DND-41 (cell line): ENCODE measurements at regions not wholly inside any gene's neighbourhood (a gene's known extent, or its start where the extent isn't known, plus 50 kb on each side); places are given as distances from the start of the nearest gene placed in this dataset.

Experiments used
- ATAC-seq: fragments of 200-7000 bp; cut with Tn5 transposase; 3 replicates; pipeline ENCODE4 v1.9.1; 2021; ENCODE audit warnings: low read depth; ENCODE audit not compliant: insufficient read depth
- DNase-seq: peaks from one replicate; pipeline ENCODE4 v3.0.0-alpha.2; 2020
- H2AFZ ChIP-seq: 2 replicates; pipeline ENCODE4 v1.6.0; 2012; ENCODE audit warnings: low read depth, low read length
- H3K27ac ChIP-seq: 2 replicates; pipeline ENCODE4 v1.5.1; 2012; ENCODE audit warnings: low read length, inconsistent platforms
- H3K27me3 ChIP-seq: fragments of 200-600 bp; sonication (generic); 2 replicates; pipeline ENCODE4 v1.6.0; 2012; ENCODE audit warnings: low read length, mild to moderate bottlenecking, inconsistent platforms; ENCODE audit not compliant: insufficient read depth, poor library complexity
- H3K36me3 ChIP-seq: 2 replicates; pipeline ENCODE4 v1.5.1; 2012; ENCODE audit warnings: low read length, inconsistent platforms; ENCODE audit not compliant: insufficient read depth
- H3K4me1 ChIP-seq: 2 replicates; pipeline ENCODE4 v1.5.1; 2012; ENCODE audit warnings: mild to moderate bottlenecking, low read length; ENCODE audit not compliant: insufficient read depth
- H3K4me2 ChIP-seq: 2 replicates; pipeline ENCODE4 v1.6.0; 2012; ENCODE audit warnings: mild to moderate bottlenecking, moderate library complexity, low read length, inconsistent platforms; ENCODE audit not compliant: insufficient read depth
- H3K4me3 ChIP-seq, 2 experiments: fragments of 200-600 bp in 1 of 2; shearing (Covaris generic) in 1 of 2; 2 replicates each; pipeline ENCODE4 v1.5.1; 2012 to 2016; ENCODE audit warnings: inconsistent platforms in 2 of 2, low read length in 2 of 2, mild to moderate bottlenecking in 2 of 2, low read depth in 1 of 2, moderate library complexity in 1 of 2
- H3K79me2 ChIP-seq: 2 replicates; pipeline ENCODE4 v1.6.0; 2012; ENCODE audit warnings: low read length, inconsistent platforms; ENCODE audit not compliant: insufficient read depth
- H3K9ac ChIP-seq: 2 replicates; pipeline ENCODE4 v1.6.0; 2012; ENCODE audit warnings: low read depth, mild to moderate bottlenecking, inconsistent platforms, low read length, moderate library complexity
- H3K9me3 ChIP-seq: 2 replicates; pipeline ENCODE4 v1.5.1; 2012; ENCODE audit warnings: low read length, moderate library complexity, mild to moderate bottlenecking, inconsistent platforms; ENCODE audit not compliant: insufficient read depth, severe bottlenecking
- H4K20me1 ChIP-seq: 2 replicates; pipeline ENCODE4 v1.6.0; 2012; ENCODE audit warnings: low read length; ENCODE audit not compliant: insufficient read depth
- EZH2 ChIP-seq: IDR thresholded peaks from 3 replicates; pipeline ENCODE4 v1.6.1; 2012; ENCODE audit warnings: borderline replicate concordance, low read depth, mild to moderate bottlenecking, moderate library complexity, low read length, inconsistent platforms; ENCODE audit not compliant: severe bottlenecking
- TF ChIP-seq, protein P1 (sequence below): IDR thresholded peaks from 2 replicates; pipeline ENCODE4 v1.5.1; 2012; ENCODE audit warnings: borderline replicate concordance, low read length, moderate library complexity, mild to moderate bottlenecking; ENCODE audit not compliant: poor library complexity, severe bottlenecking; ENCODE audit errors: extremely low read depth

DNA sequence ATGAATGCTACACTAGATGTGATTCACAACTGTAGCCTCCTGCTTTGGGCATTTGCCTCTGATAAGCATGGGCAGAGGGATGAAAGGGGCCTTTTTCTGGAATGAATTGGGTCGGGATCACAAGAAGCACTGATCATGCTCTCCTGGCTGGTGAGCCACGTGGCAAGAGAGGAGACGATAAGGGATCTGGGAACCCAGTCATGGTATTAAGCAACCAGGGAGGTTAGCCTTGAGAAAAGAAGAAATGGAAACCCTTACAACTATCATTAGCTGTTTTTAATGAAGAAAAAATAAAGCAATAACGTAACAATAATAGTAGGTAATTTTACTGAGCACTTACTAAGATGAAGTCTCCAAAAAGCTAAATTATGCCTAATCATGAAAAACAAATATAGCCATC lies 50.0 kb upstream of the RAI14 start:
- Histone ChIP-seq H3K79me2 (no peaks in the 10 kb centered on the region), H3K4me2 (no peak overlapping the region), H2AFZ (no peak overlapping the region), H3K27me3 (no peaks in the 10 kb centered on the region), H4K20me1 (no peaks in the 10 kb centered on the region), H3K9ac (no peak overlapping the region), H3K27ac (no peak overlapping the region), H3K36me3 (no peaks in the 10 kb centered on the region), H3K9me3 (no peaks in the 10 kb centered on the region), H3K4me3 (no peak overlapping the region), H3K4me1 (no peaks in the 10 kb centered on the region)
- DNase-seq (no peak), ATAC-seq (no peak)
- TF ChIP-seq EZH2, result no peak
- TF ChIP-seq, protein P1, sequence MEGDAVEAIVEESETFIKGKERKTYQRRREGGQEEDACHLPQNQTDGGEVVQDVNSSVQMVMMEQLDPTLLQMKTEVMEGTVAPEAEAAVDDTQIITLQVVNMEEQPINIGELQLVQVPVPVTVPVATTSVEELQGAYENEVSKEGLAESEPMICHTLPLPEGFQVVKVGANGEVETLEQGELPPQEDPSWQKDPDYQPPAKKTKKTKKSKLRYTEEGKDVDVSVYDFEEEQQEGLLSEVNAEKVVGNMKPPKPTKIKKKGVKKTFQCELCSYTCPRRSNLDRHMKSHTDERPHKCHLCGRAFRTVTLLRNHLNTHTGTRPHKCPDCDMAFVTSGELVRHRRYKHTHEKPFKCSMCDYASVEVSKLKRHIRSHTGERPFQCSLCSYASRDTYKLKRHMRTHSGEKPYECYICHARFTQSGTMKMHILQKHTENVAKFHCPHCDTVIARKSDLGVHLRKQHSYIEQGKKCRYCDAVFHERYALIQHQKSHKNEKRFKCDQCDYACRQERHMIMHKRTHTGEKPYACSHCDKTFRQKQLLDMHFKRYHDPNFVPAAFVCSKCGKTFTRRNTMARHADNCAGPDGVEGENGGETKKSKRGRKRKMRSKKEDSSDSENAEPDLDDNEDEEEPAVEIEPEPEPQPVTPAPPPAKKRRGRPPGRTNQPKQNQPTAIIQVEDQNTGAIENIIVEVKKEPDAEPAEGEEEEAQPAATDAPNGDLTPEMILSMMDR, result no peak
